GM18909 (cell line): ENCODE measurements at regions not wholly inside any gene's neighbourhood (a gene's known extent, or its start where the extent isn't known, plus 50 kb on each side); places are given as distances from the start of the nearest gene placed in this dataset.
"Not testable (repeated sequence)": the region's sequence is repeated elsewhere in the genome, so short reads cannot be mapped to it uniquely, and the experiment has no call there.

Experiments
- ATAC-seq: cut with Tn5 transposase; IDR thresholded peaks from one replicate; pipeline ENCODE4 v1.9.1; 2021; ENCODE audit warnings: mild to moderate bottlenecking; ENCODE audit not compliant: unreplicated experiment, poor library complexity

GRCh38 chr6:122859676-122860075 lies 70.6 kb downstream of the SMPDL3A start:
- no peak for ATAC-seq

- no peak for ATAC-seq
Observed at GRCh38 chr6:122861594-122861993, 72.5 kb downstream of the SMPDL3A start.

GRCh38 chr6:122868137-122868536 lies 79.1 kb downstream of the SMPDL3A start:
- no peak for ATAC-seq

GRCh38 chr6:122869437-122870024 lies 80.5 kb downstream of the SMPDL3A start:
- ATAC-seq = peak; percentile 87

- ATAC-seq = no peak
Observed at GRCh38 chr6:122871079-122871478, 82.0 kb downstream of the SMPDL3A start.

GRCh38 chr6:122872311-122872710 lies 83.3 kb downstream of the SMPDL3A start:
- no peak for ATAC-seq

GRCh38 chr6:122877302-122877701 lies 88.2 kb downstream of the SMPDL3A start:
- no peak for ATAC-seq

- ATAC-seq = no peak
Observed at GRCh38 chr6:122878796-122879195, 89.7 kb downstream of the SMPDL3A start.

GRCh38 chr6:122886481-122886880 lies 97.4 kb downstream of the SMPDL3A start:
- ATAC-seq = no peak

- ATAC-seq = no peak
Observed at GRCh38 chr6:122887941-122888340, 98.9 kb downstream of the SMPDL3A start.

GRCh38 chr6:122888680-122889079 lies 99.6 kb downstream of the SMPDL3A start:
- ATAC-seq = not testable (repeated sequence)

GRCh38 chr6:122890250-122890649 lies 101.2 kb downstream of the SMPDL3A start:
- ATAC-seq = no peak

GRCh38 chr6:122894791-122895190 lies 101.2 kb upstream of the CLVS2 start:
- no peak for ATAC-seq

- ATAC-seq = no peak
Observed at GRCh38 chr6:122902326-122902725, 93.7 kb upstream of the CLVS2 start.

- ATAC-seq = no peak
Observed at GRCh38 chr6:122903266-122903915, 92.6 kb upstream of the CLVS2 start.

- no peak for ATAC-seq
Observed at GRCh38 chr6:122904166-122904565, 91.9 kb upstream of the CLVS2 start.

GRCh38 chr6:122913558-122913957 lies 82.5 kb upstream of the CLVS2 start:
- ATAC-seq = no peak

- ATAC-seq = no peak
Observed at GRCh38 chr6:122918714-122919113, 77.3 kb upstream of the CLVS2 start.

GRCh38 chr6:122930252-122931180 lies 65.5 kb upstream of the CLVS2 start:
- ATAC-seq = peak; percentile 70

- ATAC-seq = no peak
Observed at GRCh38 chr6:122931916-122932315, 64.1 kb upstream of the CLVS2 start.

GRCh38 chr6:122944936-122945335 lies 51.1 kb upstream of the CLVS2 start:
- not testable (repeated sequence) for ATAC-seq
